HG03521 (cell line): ENCODE measurements at regions not wholly inside any gene's neighbourhood (a gene's known extent, or its start where the extent isn't known, plus 50 kb on each side); places are given as distances from the start of the nearest gene placed in this dataset.

Experiments used
- ATAC-seq: cut with Tn5 transposase; IDR thresholded peaks from one replicate; pipeline ENCODE4 v1.9.1; 2021; ENCODE audit warnings: mild to moderate bottlenecking, moderate library complexity; ENCODE audit not compliant: unreplicated experiment

DNA sequence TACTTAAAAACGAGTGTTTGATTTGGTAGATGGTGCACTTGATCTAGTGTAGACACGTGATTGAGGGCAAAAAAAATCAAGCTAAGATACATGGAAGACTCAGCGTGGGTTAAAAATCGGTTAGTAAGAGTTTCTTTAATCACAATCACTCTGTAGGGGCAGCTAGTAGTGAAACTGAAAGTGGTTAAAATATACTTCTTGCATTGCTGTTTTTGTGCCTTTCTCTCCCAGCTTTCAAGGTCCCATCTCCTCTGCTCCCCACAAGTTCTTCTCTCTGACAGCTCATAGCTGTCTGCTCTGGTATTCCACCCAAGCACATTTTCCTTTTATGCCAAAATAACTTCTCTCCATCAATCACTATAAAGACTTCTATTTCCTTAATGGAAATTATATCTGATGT lies 1089.7 kb downstream of the EFNB2 start:
- no peak for ATAC-seq

GRCh38 chr13:105442949-105443699 lies 1092.3 kb downstream of the EFNB2 start:
- ATAC-seq, result no peak

- ATAC-seq, result no peak
Observed at GRCh38 chr13:105442040-105442439, 1093.4 kb downstream of the EFNB2 start.

- ATAC-seq, result no peak
Observed at GRCh38 chr13:105441051-105441750, 1094.3 kb downstream of the EFNB2 start.

DNA sequence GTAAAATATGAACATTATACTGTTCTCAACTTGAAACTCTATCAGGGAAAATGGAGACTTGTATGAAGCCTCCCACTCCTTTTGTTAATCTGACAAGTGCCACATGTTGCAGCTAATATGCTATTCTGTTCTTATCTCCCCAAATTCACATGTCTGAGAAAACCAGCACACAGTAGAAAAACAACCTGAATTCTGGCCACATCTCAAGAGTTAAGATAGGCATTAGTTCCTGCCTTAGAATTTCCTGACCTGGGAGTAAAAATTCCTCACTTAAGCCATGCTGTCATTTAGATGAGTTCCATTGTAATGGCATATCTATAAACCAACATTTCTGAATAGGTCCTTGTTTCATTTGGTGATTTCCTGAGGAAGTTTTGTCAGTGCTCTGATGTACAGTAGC lies 1098.5 kb downstream of the EFNB2 start:
- ATAC-seq, result no peak

- ATAC-seq, result no peak
Observed at GRCh38 chr13:105432438-105432837, 1103.0 kb downstream of the EFNB2 start.

DNA sequence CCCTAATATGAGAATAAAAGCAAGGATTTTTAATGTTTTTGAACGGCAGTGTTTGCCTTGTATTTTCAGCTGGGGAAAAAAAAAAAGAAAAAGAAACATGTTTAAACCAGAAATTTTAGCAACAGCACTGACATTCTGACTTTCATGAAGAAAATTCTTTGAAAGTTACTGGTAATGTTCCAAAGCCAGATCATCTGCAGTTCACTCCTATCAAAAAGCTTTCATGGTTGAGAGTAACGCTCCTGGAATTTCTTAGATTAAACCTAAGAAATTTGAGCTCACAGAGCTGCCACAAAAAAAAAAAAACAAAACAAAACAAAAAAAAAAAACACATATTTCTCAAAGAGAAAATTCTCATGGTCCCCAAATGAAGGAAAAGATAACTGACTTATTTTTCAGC lies 1106.7 kb downstream of the EFNB2 start:
- no peak for ATAC-seq

DNA sequence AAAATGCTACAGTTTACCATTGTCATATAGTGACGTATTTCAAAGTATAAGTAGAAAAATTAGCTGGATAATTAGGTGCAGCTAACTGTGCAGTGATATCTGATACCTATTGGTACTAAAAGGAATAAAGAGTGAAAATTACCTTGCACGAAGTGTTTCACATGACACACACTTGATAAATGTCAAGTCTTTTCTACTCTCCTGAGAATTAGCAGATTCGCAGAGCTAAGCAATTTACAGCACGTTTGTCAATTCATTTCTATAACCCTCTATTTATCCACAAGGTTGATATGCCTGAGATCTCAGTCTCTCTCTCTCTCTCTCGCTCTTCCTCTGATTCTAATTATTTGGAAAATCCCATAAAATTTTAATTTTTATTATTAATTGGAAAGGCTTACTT lies 1109.0 kb downstream of the EFNB2 start:
- no peak for ATAC-seq

DNA sequence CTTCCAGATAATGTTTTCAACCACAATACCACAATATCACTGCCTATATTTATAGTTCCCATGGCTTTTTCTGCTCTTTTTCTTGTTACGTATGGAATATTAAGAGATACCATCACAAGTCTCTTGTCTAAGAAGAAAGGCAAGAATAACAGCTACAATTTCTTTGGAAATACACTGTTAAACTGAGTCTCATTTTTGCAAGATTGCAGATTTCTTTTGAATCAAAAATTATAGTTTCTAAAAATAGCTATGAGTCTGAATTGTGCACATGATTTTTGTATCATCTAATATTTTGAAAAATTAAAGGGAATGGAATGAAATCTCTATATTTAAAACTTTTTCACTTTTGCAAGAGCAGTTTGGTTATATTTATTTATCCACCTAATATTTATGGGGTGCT lies 1120.8 kb downstream of the EFNB2 start:
- no peak for ATAC-seq

- ATAC-seq, result no peak
Observed at GRCh38 chr13:105412171-105412570, 1123.3 kb downstream of the EFNB2 start.

GRCh38 chr13:105410602-105411001 lies 1124.9 kb downstream of the EFNB2 start:
- no peak for ATAC-seq

DNA sequence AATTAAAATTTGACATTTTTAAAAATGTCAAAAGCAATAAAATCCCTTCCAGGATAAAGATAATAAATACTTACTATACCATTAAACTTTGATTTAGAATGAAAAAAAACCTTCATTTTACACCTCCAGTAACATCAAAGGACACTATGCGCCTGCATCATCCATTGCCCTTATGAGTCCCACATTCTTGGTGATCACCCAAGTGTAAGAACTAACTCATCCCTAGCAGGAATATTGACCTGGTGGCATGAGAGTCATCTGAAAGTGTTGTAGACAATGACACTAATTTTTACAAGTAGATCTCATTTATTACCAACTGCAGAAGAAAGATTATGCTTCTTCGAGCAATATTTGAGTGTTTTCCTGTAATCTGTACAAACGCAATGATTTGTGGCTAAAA lies 1128.9 kb downstream of the EFNB2 start:
- no peak for ATAC-seq

- no peak for ATAC-seq
Observed at GRCh38 chr13:105403086-105403485, 1132.4 kb downstream of the EFNB2 start.

- ATAC-seq, result no peak
Observed at GRCh38 chr13:105395041-105395440, 1140.4 kb downstream of the EFNB2 start.

- ATAC-seq, result no peak
Observed at GRCh38 chr13:105389373-105389772, 1146.1 kb downstream of the EFNB2 start.

GRCh38 chr13:105377452-105377851 lies 1158.0 kb downstream of the EFNB2 start:
- ATAC-seq, result no peak

DNA sequence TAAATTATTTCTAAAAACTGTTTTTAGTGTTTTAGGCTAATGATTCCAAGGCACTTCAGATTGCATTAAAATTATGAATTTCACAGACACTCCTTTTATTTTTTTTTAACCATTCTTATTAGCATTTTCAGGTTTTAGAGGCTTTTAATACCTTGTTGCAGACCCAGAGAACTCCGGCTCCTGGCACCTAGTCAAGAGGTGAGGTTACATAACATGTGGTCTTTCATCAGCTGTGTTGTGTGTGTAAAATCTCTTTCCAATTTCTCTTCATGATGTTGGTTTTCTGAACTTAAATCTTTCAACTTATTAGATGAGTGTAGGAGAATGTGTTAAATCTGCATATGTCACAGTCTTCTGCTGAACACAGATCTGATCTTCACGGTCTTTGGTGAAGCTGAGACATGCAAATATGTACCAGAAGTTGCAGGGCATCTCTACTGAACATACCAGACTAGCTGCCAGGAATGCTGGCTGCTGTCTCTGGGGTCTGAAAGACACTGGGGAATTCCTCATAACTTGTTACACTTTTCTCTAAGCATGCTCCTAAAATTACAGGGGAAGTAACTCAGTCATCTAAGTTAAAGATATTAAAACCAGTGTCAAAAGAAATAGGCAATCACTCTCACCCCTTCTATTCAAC lies 1165.3 kb downstream of the EFNB2 start:
- no peak for ATAC-seq

DNA sequence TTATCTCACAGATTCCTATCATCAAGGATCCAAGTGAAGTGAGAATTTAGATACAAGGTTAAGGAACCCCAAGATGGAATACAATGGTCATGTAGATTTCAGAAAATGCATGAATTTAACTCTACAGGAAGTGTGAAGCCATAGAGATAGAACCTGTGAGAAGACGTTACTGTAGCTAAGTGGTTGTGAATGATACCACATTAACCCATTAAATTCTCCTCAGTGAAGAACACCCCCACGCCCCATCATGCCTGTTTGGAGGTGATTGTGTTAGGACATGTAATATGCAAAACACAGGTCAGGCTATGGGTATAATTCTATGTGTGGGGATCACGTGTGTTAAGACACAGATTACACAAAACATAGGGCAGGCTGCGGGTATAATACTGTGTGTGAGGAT lies 1166.7 kb downstream of the EFNB2 start:
- no peak for ATAC-seq

GRCh38 chr13:105365831-105366230 lies 1169.6 kb downstream of the EFNB2 start:
- no peak for ATAC-seq

GRCh38 chr13:105365021-105365550 lies 1170.4 kb downstream of the EFNB2 start:
- ATAC-seq, result no peak

GRCh38 chr13:105364191-105364590 lies 1171.3 kb downstream of the EFNB2 start:
- no peak for ATAC-seq
